ENCODE measurements at regions not wholly inside any gene's neighbourhood (a gene's known extent, or its start where the extent isn't known, plus 50 kb on each side); places are given as distances from the start of the nearest gene placed in this dataset.

DNA sequence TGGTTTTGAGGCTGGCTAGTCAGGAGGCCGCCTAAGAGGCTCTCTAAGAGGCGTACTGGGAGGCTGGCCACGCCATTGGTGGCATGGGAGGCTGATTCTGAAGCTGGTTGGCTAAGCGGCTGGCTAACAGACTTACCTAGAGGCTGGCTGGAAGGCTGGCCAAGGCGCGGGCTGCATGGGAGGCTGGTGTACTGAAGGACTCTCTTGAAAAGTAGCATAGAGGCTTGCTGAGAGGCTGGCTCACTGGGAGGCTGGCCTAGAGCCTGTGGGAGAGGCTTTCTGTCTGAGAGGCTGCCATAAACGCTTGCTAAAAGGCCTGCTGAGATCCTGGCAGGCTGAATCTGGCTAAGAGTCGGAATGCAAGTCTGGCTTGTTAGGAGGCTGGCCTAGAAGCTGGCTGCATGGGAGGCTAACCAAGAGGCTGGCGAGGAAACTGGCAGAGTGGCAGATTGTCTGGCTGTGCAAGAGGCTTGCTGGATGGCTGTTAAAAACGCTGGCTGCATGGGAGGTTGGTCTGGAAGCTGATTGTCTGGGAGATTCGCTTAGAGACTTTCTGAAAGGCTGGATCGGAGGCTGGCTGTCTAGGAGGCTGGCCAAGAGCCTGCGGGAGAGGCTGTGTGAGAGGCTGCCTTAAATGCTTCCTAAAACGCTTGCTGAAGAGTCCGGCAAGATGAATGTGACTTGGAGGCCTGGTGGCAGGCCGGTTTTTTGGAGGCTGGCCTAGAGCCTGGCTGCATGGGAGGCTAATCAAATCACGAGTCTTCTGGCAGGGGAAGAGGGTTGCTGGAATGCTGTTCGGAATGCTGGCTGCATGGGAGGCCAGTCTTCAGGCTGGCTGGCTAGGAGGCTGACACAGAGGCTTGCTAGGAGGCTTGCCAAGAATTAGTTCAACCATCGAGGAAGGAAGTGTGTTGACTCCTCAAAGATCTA is 134.2 kb downstream of the OR13A1 start (continued):
- TF ChIP-seq CEBPB (IDR thresholded peaks at IDR 0.05; ENCODE audit: low read depth, low read length) = no peak

DNA sequence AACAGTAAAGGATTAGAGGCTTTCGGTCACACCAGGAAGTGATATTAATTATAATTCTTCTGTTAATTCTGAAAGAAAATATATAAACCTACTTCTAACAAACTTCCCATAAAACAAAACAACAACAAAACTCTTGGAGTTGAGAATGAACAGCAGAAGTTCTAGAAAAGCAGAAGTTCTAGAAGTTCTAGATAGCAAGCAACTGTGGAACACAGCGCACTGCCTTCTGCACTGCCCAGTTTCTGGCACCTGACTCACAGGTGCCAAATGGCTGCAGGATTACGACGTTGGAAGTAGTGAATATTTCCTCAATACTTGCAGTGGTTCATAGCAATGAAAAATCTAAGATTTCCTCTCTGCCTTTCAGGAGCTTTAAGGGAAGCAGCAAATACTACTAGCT is 132.2 kb downstream of the OR13A1 start:
- H2AFZ ChIP-seq (replicated peaks; ENCODE audit: low read length, poor library complexity) = no peak overlapping the region
- H3K4me2 ChIP-seq (ENCODE audit: low read depth, low read length) = no peak overlapping the region
- no peaks in the 10 kb centered on the region for H3K4me1 ChIP-seq (ENCODE audit: control insufficient read depth, insufficient read depth, low read length)
- no peak overlapping the region for H4K8ac ChIP-seq (ENCODE audit: low read depth in 2 of 2, low read length in 2 of 2)
- intact Hi-C loops (cut with micrococcal nuclease) = no loop called here
- H3K18ac ChIP-seq (ENCODE audit: low read depth, low read length) = no peak overlapping the region
- TF ChIP-seq MXI1 (IDR thresholded peaks at IDR 0.05; ENCODE audit: borderline replicate concordance, low read depth, low read length) = no peak
- TF ChIP-seq, protein P1, sequence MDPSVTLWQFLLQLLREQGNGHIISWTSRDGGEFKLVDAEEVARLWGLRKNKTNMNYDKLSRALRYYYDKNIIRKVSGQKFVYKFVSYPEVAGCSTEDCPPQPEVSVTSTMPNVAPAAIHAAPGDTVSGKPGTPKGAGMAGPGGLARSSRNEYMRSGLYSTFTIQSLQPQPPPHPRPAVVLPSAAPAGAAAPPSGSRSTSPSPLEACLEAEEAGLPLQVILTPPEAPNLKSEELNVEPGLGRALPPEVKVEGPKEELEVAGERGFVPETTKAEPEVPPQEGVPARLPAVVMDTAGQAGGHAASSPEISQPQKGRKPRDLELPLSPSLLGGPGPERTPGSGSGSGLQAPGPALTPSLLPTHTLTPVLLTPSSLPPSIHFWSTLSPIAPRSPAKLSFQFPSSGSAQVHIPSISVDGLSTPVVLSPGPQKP (IDR thresholded peaks at IDR 0.05; ENCODE audit: borderline replicate concordance, low read depth, low read length) = no peak
- no peak overlapping the region for H3K4me3 ChIP-seq (ENCODE audit: insufficient read depth, low read depth, low read length)
- POLR2A ChIA-PET (ENCODE audit: unreplicated experiment) = no interaction called here
- no peak overlapping the region for H2AK5ac ChIP-seq (ENCODE audit: low read depth, low read length)
- no peak overlapping the region for H4K5ac ChIP-seq (ENCODE audit: low read depth, low read length)
- H3K9me3 ChIP-seq (ENCODE audit: control insufficient read depth, insufficient read depth, low read length) = no peaks in the 10 kb centered on the region
- no peaks in the 10 kb centered on the region for H3K27me3 ChIP-seq (ENCODE audit: control insufficient read depth, insufficient read depth, low read length)
- H2BK5ac ChIP-seq (ENCODE audit: low read depth, low read length, poor library complexity, severe bottlenecking) = no peak overlapping the region
- no peak overlapping the region for H4K91ac ChIP-seq (ENCODE audit: insufficient read depth, low read depth, low read length)
- no peak overlapping the region for H2BK20ac ChIP-seq (ENCODE audit: low read depth, low read length)
- DNase-seq (no peak), ATAC-seq (ENCODE audit: low read depth) (no peak)
- in situ Hi-C loops (cut with MboI; ENCODE audit: low sequenced_read_pairs) = no loop called here
- H4K20me1 ChIP-seq (ENCODE audit: insufficient read depth, low read length) = no peaks in the 10 kb centered on the region
- no peaks in the 10 kb centered on the region for H3K9me1 ChIP-seq (ENCODE audit: insufficient read depth, low read length)
- no peak overlapping the region for H3K9ac ChIP-seq (ENCODE audit: low read depth, low read length)
- no peak overlapping the region for H3K14ac ChIP-seq (replicated peaks; ENCODE audit: low read depth, low read length)
- no peak overlapping the region for H2BK120ac ChIP-seq (ENCODE audit: low read depth, low read length)
- no peaks in the 10 kb centered on the region for H3K79me1 ChIP-seq (ENCODE audit: low read depth in 1 of 2, low read length in 2 of 2)
- H3K4ac ChIP-seq (ENCODE audit: low read depth, low read length) = no peak overlapping the region
- no peak overlapping the region for H3K23ac ChIP-seq (ENCODE audit: low read depth, low read length)
- no TSS peak for BruUV-seq (replicated peaks)
- H2AK9ac ChIP-seq (replicated peaks; ENCODE audit: low read depth, low read length, poor library complexity) = no peak overlapping the region
- dilution Hi-C loops (cut with HindIII; ENCODE audit: low sequenced_read_pairs, unreplicated experiment) = no loop called here
- H3K36me3 ChIP-seq (ENCODE audit: control insufficient read depth, insufficient read depth, low read length) = no peaks in the 10 kb centered on the region
- no CpG with 5 or more reads among the region's 4 CpGs for WGBS, 2 experiments (ENCODE audit: extremely low coverage in 2 of 2, insufficient read length in 1 of 2)
- H2BK15ac ChIP-seq (ENCODE audit: low read depth, low read length) = no peak overlapping the region
- no peak overlapping the region for H3K27ac ChIP-seq (ENCODE audit: insufficient read depth, low read length)
- CTCF ChIA-PET = no interaction called here
- no peak overlapping the region for H3K56ac ChIP-seq (ENCODE audit: extremely low read depth, insufficient read depth, low read length)
